Posterior vena cava (tissue), 2 donors: ENCODE measurements at regions not wholly inside any gene's neighbourhood (a gene's known extent, or its start where the extent isn't known, plus 50 kb on each side); places are given as distances from the start of the nearest gene placed in this dataset.

Experiments
- DNase-seq: peaks from one replicate; pipeline ENCODE4 v3.0.0-alpha.2; 2020; ENCODE audit warnings: low spot score
- intact Hi-C, 2 donors: fragments of 100-400 bp; cut with DNase I; formaldehyde crosslinking; loops; one replicate each; pipeline versions ENCODE4 v1.14.1 to v1.14.2; 2022 to 2023
- donor health status: DM: yes; HTN: yes; CAD: no.
- donor health status: DM: yes; HTN: yes; CAD: no.

GRCh38 chr21:35343046-35343819 lies 294.1 kb upstream of the RUNX1 start:
- intact Hi-C loops = no loop called here

GRCh38 chr21:35342440-35342839 lies 293.3 kb upstream of the RUNX1 start:
- no peak for DNase-seq
- intact Hi-C loops = no loop called here

More at GRCh38 chr21:35343046-35343819, 294.1 kb upstream of the RUNX1 start:
- no peak for DNase-seq

- intact Hi-C loops = no loop called here
- no peak for DNase-seq
These were observed 291.2 kb upstream of the RUNX1 start for GRCh38 chr21:35340273-35340672.

GRCh38 chr21:35338881-35339632 lies 290.0 kb upstream of the RUNX1 start:
- DNase-seq = no peak
- intact Hi-C loops = no loop called here

GRCh38 chr21:35338281-35338680 lies 289.2 kb upstream of the RUNX1 start:
- intact Hi-C loops = no loop called here
- no peak for DNase-seq

GRCh38 chr21:35337573-35337972 lies 288.5 kb upstream of the RUNX1 start:
- intact Hi-C loops = no loop called here
- DNase-seq = no peak

- DNase-seq = no peak
- intact Hi-C loops = no loop called here
These were observed 287.4 kb upstream of the RUNX1 start for GRCh38 chr21:35336534-35336933.

- DNase-seq = no peak
- intact Hi-C loops = no loop called here
These were observed 286.9 kb upstream of the RUNX1 start for GRCh38 chr21:35335951-35336446.

- no peak for DNase-seq
- intact Hi-C loops = no loop called here
These were observed 284.9 kb upstream of the RUNX1 start for GRCh38 chr21:35333831-35334618.

- intact Hi-C loops = no loop called here
- DNase-seq = no peak
These were observed 283.8 kb upstream of the RUNX1 start for GRCh38 chr21:35332841-35333426.

- intact Hi-C loops = no loop called here
- no peak for DNase-seq
These were observed 281.0 kb upstream of the RUNX1 start for GRCh38 chr21:35329940-35330660.

- DNase-seq = no peak
- intact Hi-C loops = no loop called here
These were observed 279.9 kb upstream of the RUNX1 start for GRCh38 chr21:35328856-35329455.

GRCh38 chr21:35326677-35327076 lies 277.6 kb upstream of the RUNX1 start:
- intact Hi-C loops = no loop called here
- DNase-seq = no peak

GRCh38 chr21:35325953-35326352 lies 276.9 kb upstream of the RUNX1 start:
- intact Hi-C loops = no loop called here
- DNase-seq = no peak

GRCh38 chr21:35324372-35325220 lies 275.5 kb upstream of the RUNX1 start:
- intact Hi-C loops = no loop called here
- no peak for DNase-seq

- intact Hi-C loops = no loop called here
- DNase-seq = no peak
These were observed 274.8 kb upstream of the RUNX1 start for GRCh38 chr21:35323947-35324346.

GRCh38 chr21:35321322-35322200 lies 272.5 kb upstream of the RUNX1 start:
- intact Hi-C loops = no loop called here
- no peak for DNase-seq
